ENCODE measurements at regions not wholly inside any gene's neighbourhood (a gene's known extent, or its start where the extent isn't known, plus 50 kb on each side); places are given as distances from the start of the nearest gene placed in this dataset.
A peak's percentile ranks its signal among the peaks of the same experiment; 100 is the strongest.
"Not testable (repeated sequence)": the region's sequence is repeated elsewhere in the genome, so short reads cannot be mapped to it uniquely, and the experiment has no call there.

DNA sequence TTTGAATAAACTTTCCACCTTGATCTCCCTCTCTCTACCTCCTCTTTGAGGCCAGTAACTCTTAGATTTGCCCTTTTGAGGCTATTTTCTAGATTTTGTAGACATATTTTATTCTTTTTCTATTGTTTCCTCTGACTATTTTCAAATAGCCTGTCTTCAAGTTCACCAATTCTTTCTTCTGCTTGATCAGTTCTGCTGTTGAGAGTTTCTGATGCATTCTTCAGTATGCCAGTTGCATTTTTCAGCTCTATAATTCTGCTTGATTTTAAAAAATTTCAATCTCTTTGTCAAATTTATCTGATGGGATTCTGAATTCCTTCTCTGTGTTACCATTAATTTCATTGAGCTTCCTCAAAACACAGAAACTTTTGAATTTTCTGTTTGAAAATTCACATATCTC, 257.5 kb downstream of the HAPSTR1 start:
- DNase-seq: no peak

DNA sequence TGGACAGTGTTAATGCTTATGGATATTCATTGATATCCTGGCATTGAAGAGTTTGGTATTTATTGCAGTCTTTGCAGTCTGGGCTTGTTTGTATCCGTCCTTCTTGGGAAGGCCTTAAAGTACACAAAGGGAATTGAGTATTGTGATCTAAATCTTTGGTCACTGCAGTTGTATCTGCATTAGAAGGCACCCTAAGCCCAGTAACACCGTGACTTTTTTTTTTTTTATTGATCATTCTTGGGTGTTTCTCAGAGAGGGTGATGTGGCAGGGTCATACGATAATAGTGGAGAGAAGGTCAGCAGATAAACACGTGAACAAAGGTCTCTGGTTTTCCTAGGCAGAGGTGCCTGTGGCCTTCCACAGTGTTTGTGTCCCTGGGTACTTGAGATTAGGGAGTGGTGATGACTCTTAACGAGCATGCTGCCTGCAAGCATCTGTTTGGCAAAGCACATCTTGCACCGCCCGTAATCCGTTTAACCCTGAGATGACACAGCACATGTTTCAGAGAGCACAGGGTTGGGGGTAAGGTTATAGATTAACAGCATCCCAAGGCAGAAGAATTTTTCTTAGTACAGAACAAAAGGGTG, 258.0 kb downstream of the HAPSTR1 start:
- not testable (repeated sequence) for DNase-seq

- DNase-seq: not testable (repeated sequence)
Observed at GRCh38 chr16:9350119-9350799, 258.8 kb downstream of the HAPSTR1 start.

DNA sequence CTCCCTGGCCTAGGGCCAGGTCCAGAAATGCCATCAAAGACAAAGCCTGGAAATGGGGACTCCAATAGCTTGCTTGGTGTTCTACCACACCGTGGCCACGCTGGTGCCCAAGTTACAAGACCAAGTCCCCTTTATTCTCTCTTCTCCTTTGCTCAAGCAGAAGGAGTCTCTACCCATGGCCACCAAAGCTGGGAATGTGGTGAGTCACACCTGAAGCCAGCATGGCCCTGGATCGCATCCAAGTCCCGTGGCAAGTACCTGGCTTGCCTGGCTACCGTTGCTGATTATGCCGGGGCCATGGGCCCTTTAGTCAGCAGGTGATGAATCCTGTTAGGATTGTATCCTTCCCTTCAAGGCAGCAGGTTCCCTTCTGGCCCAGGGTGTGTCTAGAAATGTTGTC, 260.0 kb downstream of the HAPSTR1 start:
- DNase-seq: peak; percentile 62

DNA sequence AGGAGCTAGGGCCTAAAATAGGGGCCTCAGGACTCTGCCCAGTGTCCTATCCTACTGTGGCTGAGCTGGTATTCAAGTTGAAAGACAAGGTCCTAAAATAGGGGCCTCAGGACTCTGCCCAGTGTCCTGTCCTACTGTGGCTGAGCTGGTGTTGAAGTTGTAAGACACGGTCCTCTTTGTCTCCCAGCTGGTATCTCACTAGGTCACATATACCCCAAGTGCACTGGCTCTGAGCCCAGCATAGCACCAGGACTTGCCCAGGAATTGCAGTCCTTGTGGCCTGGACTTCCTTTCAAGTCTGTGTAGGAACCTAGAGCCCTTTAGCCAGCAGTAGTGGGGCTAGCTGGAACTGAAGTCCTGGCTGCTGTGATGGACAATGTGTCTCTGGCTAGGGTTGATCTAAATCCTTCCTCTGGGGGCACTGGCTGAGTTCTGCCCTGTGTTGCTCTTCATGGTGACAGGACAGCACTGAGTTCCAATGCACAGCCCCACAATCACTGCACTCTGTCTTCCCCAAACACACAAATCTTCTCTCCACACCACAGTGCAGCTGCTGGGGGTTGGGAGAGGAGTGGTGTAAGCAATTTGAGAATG, 260.5 kb downstream of the HAPSTR1 start:
- no peak for DNase-seq

DNA sequence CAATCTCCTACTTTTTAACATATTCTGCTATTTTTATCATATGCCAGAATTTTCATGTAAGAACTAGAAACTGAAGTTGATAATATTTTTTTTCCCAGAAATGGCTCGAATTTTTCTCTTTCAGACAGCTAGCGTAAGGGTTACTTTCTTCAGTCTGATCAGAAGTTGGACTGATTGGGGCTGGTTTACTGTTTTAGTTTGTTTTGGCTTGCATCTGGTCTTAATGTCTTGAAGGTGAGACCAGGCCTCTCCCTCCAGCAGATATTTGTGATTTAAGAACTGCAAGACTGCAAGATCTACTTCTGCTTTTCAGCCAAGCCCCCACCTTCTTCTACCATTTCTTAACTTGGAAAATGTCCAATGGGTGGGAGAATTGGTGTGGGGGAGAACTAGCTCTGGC, 266.4 kb downstream of the HAPSTR1 start:
- no peak for DNase-seq

- DNase-seq: no peak
Observed at GRCh38 chr16:9360075-9360474, 268.6 kb downstream of the HAPSTR1 start.

- DNase-seq: no peak
Observed at GRCh38 chr16:9362050-9362449, 270.6 kb downstream of the HAPSTR1 start.

GRCh38 chr16:9362604-9363003, 271.2 kb downstream of the HAPSTR1 start:
- DNase-seq: no peak

DNA sequence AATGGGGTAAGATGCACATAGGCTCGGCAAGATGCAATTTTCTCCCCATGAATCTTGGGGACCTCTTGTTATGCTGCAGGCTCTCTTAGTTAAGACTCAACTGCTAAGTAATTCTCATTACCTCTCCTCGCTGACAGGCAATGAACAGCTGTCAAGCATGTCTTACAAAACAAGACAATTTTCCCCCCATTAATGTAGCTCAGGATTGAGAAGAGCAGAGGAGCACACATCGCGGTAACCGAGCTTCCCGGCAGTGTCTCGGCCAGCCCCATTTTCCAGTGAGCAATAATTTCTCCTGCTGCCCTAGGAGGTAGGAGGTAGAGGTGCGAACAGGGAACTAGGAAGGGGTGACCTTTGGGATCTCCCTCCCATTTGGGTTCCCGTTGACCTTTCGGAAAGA, 272.1 kb downstream of the HAPSTR1 start:
- no peak for DNase-seq

GRCh38 chr16:9364721-9365369, 273.4 kb downstream of the HAPSTR1 start:
- no peak for DNase-seq

DNA sequence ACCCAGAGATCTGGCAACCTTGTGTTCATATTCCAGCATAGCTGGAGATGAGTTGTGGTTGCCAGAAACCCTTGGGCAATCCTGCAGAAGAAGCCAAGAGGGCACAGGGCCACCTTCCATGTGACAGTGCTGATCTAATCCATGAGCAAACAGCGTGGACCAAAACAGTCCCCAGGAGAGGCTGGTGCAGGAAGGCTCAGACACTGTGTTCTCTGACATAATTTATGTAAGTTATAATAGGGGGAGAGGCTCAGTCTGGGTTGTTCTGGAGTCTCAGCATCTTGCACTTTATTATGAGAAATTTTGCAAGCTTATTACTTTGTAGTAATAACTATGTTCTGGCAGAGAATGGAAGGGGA, 273.9 kb downstream of the HAPSTR1 start:
- DNase-seq: peak; percentile 46

- DNase-seq: no peak
Observed at GRCh38 chr16:9366048-9366969, 274.9 kb downstream of the HAPSTR1 start.

- no peak for DNase-seq
Observed at GRCh38 chr16:9370061-9370491, 278.6 kb downstream of the HAPSTR1 start.

GRCh38 chr16:9371713-9372448, 280.4 kb downstream of the HAPSTR1 start:
- DNase-seq: no peak

DNA sequence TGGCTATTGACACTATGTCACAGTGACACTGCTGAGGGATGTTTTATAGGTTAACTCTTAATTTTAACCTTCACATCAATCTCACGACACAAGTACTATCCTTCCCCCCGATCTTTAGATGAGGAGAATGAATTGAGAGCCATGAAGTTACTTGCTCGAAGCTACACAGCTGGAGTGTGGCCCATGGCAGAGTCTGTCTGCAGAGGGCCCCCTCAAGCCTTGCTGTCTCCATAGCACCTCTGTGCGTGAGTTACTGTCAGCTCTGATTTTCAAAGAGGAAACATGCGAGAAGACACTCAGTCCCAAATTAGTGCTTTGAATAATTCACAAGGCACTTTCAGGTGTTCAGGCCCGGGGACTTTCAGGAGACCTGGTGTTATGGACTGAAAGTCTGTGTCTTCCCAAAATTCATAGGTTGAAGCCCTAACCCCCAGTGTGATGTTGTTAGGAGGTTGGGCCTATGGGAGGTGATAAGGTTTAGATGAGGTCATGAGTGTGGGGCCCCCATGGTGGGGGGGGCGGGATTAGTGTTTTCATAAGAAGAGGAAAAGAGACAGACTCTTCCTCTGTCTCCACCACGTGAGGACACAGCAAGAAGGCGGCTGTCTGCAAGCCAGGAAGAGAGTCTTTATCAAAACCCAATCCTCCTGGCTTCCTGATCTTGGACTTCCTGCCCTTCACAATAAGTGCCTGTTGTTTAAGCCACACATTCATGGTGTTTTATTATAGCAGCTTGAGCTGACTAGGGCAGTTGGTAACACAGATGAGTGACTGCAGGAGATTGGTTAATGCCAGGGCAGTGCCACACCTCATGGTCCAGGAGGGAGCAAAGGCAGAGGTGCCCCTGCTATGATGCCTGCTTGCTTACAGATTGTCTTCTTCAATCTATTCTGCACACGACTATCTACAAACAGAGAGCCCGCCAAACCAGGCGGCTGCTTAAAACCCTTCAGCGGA, 281.8 kb downstream of the HAPSTR1 start:
- peak; percentile 63 for DNase-seq

- DNase-seq: no peak
Observed at GRCh38 chr16:9374061-9374460, 282.6 kb downstream of the HAPSTR1 start.

DNA sequence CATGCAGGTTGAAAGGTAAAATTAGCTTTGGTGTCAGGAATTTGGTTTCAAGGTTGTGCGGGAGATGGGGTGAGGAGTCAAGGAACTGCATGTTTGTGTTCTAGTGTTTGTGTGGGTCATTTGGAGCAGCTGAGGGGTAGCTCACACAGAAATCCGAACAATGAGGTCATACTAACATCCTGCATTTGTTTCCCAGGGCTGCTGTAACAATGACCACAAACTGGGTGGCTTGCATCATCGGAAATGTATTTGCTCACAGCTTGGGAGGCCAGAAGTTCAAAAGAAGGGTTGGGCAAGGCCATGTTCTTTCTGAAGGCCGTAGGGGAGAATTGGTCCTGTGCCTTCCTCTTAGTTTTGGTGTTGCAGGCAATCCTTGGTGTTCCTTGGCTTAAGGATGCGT, 287.4 kb downstream of the HAPSTR1 start:
- no peak for DNase-seq

DNA sequence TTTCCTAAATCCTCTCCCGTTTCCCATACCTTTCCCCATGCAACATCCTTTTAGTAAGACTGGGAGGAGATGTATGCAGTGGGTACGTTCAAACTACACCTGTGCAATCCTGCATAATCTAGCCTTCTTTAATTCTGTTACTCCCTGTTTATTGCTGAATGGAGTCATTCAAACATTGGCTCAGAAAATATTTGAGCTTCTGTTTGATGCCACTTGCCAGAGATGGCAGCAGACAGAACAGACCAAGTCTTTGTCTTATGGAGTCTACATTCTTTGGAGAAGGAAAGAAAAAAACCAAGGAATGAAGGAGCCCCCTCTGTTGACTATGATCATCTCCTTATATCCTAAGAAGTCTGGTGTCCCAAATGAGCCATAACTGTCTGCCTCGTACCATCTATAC, 288.8 kb downstream of the HAPSTR1 start:
- no peak for DNase-seq

- DNase-seq: no peak
Observed at GRCh38 chr16:9381399-9381798, 290.0 kb downstream of the HAPSTR1 start.

GRCh38 chr16:9381905-9382304, 290.5 kb downstream of the HAPSTR1 start:
- no peak for DNase-seq

Data from DMS153 (cell line).